ENCODE measurements at regions not wholly inside any gene's neighbourhood (a gene's known extent, or its start where the extent isn't known, plus 50 kb on each side); places are given as distances from the start of the nearest gene placed in this dataset.

DNA sequence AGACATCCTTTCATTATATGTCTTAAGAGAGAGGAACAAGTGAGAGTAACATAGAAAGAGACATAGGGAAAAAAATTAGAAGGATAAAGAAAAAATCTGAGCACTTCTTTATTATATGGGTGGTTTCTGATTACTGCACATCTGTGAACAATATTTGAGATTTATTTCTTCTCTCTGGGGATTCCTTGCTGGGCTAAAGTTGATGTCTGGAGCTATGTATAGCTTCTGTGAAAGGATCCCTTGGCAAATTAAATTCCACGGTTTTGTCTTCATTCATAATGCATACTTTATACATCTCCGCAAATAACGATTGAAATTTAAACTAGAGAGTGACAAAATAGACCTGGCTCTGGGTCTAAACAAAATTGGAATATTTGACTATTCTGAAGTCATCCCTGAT lies 232.2 kb upstream of the CTBP2 start:
- no peak for DNase-seq

DNA sequence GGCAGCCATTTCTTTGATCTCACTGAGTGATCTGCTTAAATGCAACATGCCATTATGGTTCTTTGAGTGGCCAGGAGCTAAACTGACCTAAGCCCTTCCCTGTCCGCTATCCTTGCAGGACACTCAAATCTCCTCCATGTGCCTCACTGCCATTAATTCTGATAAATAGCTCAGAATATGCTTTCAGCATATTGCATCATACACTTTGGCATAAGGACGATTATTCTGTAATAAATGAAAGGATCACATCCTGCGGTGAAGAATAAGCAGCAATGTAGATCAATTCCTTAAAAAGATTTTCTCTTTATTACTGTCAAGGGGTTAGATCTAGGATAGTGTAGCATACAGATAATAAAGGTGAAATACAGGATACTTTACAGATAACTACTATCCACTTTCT lies 231.8 kb upstream of the CTBP2 start:
- DNase-seq, result no peak

DNA sequence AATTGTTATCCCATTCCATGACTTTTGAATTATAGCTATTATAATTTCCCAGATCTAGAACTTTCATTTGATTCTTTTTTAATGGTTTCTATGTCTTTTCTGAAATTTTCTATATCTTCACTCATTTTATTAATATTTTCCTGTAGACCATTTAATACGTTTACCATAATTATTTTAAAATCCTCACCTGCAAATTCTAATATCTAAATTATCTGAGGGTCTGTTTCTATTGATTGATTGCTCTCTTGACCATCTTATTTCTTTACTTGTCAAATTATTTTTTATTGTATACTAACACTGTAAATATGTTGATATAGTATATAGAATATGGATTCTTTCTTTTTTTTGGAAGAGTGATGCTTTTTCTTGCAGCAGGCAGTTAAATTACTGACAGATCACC lies 229.3 kb upstream of the CTBP2 start:
- DNase-seq, result no peak

DNA sequence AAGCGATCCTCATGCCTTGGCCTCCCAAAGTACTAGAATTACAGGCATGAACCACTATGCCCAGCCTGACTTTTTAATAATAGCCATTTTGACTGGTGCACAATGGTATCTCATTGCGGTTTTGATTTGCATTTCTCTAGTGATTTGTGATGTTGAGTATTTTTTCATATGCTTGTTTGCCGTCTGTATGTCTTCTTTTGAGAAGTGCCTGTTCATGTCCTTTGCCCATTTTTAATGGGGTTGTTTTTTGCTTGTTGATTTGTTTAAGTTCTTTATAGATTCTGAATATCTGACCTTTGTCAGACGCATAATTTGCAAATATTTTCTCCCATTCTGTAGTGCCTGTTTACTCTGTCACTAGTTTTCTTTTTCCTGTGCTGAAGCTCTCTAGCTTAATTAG lies 219.2 kb upstream of the CTBP2 start:
- no peak for DNase-seq

DNA sequence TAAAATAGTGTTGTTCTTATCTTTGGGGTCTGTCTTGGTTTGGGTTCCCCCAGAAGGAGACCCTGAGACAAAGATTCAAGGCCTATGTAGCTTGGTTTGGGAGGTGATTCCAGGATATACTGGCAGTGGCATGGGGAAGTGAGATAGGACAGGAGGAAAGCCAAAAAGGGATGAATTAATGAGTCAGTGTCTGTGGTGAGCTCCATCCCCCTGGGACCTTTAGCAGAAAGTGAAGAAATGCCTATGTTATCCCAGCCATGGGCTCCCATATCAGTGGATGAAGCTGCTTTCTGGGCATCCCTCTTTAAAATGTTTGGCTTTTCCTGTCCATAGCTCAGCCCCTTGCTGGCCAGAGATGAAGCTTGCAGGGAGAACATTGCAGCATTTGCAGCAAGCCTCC lies 217.0 kb upstream of the CTBP2 start:
- DNase-seq, result no peak

DNA sequence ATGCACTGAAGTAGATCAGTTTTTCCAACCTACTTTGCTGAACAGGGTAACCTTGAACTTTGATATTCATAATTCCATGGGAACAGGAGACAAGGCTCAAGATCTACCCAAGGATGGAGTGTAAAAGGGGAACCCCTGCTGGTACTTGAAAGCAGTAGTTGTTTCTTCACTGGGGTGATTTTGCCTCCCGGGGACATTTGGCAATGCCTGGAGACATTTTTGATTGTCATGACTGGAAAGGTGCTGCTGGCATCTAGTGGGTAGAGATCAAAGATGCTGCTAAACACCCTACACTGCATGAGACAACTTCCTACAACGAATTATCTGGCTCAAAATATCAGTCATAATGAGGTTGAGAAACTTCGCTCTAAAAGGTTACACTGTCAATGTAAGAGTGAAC lies 214.8 kb upstream of the CTBP2 start:
- no peak for DNase-seq

DNA sequence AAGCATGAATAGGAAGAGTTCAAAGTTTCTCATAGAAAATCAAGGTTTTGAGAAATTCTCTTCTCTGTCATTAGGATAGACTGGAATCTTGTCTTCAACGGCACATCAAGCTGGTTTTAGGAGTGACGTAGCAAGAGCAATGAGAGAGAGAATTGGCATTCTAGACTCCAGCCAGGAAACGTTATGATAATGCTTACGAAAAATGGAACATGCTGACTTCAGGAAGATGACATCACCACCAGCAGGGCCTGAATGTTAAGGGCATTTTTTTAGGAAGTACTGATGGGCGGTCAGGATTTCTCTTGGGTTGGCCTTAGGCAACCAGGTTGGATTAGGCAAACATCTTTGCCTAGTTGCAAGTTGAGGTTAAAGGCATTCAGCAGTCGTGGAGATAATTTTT lies 213.2 kb upstream of the CTBP2 start:
- no peak for DNase-seq

DNA sequence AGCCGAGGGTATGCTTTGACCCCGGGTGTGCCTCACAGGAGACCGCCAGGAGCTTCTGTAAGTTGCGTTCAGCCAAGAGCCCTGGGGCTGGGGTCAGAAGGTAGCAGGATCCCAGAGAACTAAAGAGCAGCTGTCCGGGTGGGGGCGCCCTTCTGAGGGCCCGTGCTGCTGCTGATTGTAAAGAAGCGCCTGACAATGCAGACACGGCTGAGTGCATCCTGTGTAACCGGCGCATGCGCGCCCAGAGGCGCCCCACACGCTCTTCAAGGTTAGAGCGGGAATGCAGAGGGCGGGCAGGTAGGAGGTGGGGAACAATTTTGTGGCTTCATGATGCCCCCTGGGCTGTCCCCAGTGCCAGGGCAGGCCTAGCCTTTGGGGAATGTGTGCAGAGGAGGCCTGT lies 210.2 kb upstream of the CTBP2 start:
- DNase-seq, result no peak

DNA sequence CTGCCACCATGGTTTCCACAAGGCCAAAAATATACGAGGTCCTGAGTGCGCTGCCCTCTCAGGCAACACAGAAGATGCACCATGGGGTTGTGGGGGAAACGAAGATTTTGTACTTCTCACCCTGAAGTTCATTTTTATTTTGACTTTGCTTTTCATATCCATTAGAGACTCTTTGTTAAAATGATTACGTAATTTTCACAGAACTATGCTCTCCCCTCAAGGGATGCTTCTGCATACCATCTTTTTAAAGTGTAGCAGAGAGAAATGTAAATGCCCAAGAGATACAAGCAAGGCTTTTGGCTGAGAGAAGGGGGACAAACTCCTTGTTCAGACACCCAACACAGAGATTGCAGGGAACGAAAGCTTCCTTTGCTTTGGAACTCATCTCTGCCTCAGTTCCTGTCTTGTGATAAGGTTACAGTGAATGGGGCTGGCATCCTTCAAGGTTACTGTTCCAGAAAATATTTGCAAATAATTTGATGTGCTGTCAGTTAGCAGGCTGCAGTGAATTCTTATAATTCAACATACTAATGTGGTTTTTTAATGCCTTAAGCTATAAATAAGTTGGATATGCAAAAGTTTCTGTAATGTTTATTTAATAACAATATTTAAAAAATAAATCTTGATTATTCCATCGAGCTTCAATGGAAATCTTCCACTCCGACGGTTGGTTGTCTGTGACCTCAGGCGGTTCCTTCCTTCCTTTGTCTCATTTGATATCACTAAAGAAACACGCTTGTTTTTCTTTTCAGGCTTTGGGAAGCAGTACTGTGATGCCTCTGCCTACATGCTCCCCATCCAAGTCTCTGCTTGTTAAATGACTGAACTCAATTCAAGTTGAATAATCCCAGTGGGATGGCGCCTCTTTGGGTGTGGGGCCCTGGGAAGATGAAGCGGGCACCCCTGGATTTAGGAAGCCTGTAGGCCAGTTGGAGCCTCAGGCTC lies 209.3 kb upstream of the CTBP2 start:
- DNase-seq, result no peak

DNA sequence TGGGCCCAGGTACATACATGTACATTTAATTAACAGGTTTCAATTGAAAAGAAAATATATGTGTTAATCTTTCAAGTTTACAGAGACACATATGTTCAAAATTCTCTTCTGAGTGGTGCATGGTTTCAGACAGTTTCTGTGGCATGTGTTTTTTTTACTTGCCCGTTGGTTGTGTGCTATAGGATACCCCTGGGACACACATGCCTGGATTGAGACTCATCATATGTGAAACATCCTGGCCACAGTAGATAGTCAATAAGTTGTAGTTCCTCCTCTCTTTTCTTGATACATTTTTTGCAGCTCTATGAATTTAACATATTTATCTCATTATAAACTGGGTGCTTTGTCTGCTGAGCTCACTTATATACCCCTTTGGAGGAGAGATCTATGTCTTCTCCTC lies 207.8 kb upstream of the CTBP2 start:
- no peak for DNase-seq

DNA sequence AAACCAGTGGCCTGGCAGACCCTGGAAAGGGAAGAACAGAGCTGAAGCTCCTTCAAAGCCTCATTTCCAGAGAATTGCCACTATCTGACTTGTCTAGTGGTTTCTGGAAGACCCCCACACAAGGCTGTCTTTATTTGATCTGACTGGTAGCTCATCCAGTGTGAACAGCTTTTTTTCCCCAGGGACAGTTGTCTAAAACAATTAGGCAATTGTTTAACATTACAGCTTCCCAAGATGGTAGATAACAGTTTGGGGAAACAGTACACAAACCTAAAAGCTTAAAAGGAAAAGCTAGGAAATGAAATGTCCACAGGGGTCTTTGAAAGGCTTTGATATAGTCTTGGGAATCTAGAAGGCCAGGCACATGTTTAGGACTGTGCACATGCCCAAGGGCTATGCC lies 203.4 kb upstream of the CTBP2 start:
- DNase-seq, result no peak

DNA sequence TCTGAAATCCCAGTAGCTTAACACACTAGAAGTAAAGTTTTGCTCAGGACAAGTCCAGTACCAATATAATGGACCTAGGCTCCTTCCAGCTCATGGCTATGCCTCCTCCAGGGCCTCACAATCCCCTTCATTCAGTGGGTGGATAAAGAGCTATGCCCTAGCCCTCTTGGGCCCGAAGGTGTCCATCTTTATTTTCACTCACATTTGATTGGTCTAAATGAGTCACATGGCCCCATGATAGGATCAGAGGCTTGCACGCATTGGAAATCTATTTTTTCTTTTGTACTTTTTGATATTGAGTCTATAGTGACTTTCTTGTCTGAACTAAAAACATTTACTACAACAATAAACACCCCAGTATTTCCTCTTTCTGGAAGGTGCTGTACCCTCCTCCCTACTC lies 202.6 kb upstream of the CTBP2 start:
- DNase-seq, result no peak

DNA sequence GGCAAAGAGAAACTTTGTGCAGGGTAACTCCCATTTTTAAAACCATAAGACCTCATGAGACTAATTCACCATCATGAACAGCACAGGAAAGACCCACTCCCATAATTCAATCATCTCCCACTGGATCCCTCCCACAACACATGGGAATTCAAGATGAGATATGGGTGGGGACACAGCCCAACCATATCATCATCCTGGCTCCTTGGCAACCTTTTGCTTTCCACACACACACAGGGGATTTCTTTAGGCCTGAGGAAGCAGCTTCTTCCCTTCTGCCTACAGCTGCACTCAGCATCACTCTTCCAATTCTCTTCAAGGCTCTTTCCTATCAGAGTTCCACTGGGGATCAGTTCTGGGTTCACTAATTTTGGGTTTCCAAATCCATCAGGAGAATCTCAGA lies 199.0 kb upstream of the CTBP2 start:
- DNase-seq, result no peak

DNA sequence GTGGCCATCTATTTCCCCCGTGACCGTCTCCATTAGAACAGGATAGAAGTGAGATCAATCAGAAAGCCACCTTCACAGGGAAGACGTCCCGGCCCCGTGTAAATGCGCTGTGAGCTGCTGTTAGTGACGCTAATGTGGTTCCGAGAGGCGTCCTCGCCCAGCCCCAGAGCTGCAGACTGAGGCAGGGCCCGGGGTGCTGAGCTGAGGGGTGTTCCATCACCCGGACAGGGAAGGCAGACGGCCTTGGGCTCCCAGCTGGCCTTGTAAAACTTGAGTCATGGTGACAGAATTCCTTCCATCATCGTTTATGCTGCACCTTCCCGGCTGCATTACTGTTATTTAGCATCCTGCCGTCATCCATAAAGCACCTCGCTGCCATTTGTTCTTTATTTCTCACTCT lies 195.3 kb upstream of the CTBP2 start:
- DNase-seq, result no peak

DNA sequence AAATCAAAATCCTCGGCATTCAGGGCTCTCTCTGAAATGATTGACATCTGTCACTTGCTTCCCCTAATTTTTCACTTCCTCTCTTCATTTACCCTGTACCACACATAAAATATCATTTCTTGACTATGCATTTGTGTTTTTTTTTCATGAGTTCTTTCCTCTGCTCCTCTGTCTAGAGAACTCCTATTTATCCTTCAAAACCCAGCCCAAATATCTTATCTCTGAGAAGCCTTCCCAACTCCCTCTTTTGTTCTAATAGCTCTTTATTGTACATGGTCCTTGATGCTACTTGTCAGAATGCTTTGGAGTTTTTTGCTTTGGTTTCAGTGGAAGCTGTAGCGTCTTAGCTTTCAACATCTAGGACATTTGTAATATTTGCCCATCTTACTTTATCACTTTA lies 190.2 kb upstream of the CTBP2 start:
- no peak for DNase-seq

DNA sequence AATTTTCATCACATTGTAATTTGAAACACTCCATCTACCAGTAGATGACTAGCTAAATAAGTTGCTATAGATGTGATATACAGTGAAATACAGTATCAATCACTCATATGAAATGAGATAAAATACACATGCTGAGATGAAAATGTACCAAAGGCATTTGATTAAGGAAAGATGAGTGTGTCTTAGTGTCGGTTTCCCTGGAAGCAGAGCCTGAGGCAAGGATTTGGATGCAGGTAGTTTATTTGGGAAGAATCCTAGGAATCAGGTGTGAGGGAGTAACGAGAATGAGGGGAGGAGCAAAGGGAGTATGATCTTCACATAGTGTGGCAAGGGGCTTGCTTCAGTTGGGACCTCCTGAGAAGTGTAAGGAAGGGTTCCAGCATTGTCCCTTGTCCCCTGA lies 188.2 kb upstream of the CTBP2 start:
- no peak for DNase-seq

DNA sequence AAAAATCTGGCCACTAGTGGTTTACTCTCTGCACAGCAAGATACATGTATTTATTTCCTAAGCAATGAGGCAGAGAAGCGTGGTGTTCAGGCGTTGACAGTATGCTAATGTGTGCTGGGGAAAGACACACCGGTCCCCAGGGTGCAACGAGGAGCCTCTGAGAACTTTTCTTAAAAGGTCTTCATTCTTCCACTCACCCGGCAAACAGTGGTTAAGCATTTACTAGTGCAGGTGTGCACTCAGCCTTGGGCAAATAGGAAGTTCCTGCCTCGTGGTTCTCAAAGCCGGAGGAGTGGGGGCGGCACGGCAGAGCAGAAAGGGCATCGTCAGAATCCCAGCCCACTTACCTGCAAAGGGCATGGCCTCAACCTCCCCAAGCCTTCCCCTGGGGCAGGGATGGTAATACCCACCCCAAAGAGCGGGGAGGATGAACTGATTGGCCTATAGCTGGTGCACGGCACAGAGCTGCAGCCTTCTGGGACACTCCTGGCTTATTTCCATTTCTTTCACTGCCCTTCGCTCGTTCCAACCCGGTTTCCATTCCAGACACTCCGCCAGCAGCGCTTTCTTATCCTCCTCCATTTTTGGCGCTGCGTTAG lies 184.3 kb upstream of the CTBP2 start:
- no peak for DNase-seq

DNA sequence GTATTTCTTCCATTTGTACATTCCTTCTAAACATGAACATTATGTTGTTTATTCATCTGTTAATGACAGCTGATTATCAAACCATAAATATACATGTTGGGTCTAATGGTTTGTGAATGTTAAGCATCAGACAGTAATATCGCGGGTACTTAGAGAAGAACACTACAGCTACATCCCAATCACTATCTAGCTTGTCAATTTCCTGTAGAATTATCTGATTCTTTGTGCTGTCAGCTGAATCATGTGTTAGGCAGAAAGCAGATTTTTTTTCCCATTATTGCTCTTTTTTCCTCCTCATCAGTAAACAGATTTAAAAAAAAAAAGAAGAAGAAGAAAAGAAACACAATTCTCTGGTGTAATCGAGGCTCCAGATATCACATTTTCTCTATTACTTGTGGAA lies 183.6 kb upstream of the CTBP2 start:
- no peak for DNase-seq

DNA sequence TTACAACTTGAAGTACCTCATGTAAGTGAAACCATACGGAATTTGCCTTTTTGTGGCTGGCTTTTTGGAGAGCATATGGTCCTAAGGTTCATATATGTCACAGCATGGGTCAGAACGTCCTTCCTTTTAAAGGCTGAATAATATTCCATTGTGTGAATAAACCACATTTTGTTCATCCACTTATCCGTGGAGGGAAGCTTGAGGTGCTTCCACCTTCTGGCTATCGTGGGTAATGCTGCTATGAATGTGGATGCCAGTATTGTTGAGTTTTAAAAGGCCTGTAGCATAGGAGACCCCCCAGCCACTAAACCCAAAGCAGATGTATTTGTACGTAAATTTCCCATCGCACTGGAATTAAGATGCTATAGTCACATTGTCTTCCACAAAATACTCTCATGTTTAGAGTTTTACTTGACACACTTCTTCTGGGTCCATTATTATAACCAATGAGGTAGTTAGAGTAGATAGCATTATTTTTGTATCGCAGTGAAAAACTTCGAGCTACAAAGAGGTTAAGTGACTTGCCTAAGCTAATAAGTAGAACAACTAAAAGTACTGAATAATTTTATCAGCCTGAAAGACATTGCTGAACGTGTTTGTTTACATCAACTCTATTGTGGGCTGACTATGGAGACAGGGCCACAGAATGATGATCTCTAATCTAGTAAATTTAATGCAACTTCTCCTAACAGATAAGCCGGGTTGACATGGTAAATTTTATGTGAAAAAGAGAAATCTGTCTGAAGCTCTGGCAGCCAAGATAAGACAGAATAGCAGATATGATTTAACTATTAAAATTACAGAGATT lies 183.0 kb upstream of the CTBP2 start:
- DNase-seq, result peak in 1 of 2 experiments; percentile 5

DNA sequence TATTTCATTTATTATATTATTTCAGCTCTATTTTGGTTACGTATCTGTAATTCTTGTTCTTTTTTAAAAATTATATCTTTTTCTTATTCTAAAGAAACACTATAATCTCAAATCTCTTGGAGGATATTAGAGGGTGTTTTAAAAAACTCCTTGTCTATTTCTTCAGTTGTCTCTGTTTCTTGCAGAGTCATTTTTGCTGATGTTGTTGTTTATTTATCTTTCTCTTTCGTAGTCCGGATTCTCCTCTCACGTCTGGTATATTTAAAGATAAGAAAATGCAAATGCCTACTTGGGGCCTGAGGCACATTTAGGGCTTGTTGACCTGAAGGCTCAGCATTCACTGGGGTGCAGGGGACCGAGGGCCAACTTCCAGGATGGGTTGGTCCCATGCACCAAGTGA lies 181.2 kb upstream of the CTBP2 start:
- no peak for DNase-seq

DNA sequence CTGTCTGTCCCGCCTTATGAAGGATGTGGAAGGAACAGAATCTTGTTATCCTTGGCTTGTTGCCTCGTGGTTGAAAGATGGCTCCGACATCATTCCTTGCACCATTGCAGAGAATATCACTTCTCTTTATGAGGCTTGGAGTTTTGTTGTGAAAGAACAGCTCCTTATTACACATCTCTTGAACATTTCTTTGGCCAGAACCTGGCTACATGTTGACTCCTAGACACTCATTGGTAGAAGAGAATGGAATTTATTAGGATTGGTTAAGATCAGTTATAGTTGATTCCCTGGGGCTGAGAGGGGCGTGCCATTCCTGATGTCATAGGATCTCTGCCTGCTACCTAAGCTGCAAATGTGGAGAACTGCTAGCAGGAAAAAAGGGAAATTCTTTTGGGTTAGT lies 180.5 kb upstream of the CTBP2 start:
- no peak for DNase-seq

DNA sequence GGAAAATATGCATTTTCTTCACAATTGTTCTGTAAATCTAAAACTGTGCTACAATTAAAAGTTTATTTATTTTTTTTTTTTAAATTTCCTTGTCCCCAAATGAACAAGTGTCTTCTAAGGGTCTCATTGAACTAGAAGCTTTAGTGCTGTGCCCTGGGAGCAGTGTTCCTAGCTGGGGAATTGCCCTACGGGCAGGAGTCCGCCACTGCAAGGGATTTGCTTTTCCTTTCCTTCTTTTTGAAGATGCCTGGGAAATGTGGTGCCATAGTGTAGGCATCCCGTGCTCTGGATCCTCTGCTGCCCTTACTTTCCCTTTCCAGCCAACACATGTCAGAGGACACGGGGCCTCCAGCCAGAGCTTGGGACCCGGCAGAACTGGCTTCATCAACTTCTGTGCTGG lies 177.1 kb upstream of the CTBP2 start:
- DNase-seq, result no peak

DNA sequence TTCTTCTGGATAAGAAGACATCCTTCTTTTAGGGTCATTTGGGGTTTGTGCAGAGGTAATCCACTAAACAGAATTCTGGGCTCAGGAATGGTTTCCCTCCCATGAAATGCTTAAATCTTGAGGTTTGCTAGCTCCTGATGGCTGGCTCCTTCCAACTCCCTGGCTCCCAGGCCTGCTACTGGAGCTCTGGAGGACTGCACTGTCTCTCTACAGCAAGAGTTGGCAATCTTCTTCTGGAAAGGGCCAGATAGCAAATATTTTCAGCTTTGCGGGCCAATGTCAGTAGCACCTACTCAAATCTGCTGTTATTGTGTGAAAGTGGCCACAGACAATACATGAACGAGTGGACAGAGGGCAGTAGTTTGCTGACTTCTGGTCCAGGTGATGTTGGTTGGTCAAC lies 174.2 kb upstream of the CTBP2 start:
- no peak for DNase-seq

DNA sequence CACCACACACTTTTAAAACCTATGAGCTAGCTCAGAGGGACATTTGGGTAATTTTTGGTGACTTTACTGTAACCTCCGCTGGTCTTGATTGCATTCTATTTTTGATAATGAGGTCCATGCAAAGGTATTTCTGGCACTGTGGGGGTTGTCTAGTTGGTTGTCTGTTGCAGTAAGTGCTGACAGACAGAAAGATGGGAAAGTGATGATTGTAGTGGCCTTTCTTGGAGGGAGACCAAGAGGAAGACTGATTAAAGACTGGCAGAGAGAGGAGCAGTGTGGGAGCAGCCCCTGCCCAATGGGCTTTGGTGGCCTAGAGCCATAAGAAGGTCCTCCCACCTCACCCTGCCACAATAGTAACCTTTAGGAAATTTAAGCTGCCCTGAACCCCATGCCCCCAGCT lies 173.4 kb upstream of the CTBP2 start:
- DNase-seq, result no peak
